Superior temporal gyrus (tissue), 1 donor: ENCODE measurements at regions not wholly inside any gene's neighbourhood (a gene's known extent, or its start where the extent isn't known, plus 50 kb on each side); places are given as distances from the start of the nearest gene placed in this dataset.
"Not testable (repeated sequence)": the region's sequence is repeated elsewhere in the genome, so short reads cannot be mapped to it uniquely, and the experiment has no call there.

Experiments
- DNase-seq: peaks from one replicate; pipeline ENCODE4 v3.0.0-alpha.2; 2016; ENCODE audit errors: extremely low spot score

- DNase-seq: no peak
Observed at GRCh38 chr6:150735341-150735851, 130.1 kb upstream of the MTHFD1L start.

GRCh38 chr6:150738092-150738629, 127.3 kb upstream of the MTHFD1L start:
- no peak for DNase-seq

DNA sequence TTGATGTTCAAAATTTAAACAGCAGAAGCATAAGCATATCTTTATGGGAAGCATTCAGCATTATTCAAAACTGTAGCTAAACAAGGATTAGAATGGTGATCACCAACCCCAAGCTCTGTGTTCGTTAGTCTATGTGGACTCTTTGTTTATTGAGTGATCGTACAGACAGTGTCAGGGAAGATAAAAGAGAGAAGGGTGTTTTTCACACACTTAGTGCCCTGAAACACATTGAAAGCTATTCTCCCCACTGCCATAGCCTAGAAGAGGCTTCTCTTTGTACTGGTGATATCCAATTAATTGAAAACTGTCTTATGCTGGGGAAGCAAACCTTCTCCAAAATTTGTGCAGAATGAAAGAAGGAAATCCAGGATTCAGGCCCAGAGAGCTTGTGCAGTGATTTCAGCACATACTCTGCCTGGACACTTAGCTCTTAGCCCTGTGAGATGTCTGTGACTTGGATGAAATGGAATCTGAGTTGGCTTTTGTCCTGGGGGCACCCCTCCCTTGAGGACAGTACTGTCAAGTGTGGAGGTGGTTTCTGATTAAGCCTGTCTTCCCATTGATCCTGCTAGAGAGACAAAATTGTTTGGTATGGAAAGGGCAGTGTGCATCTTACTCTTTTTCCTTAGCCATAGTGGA, 125.7 kb upstream of the MTHFD1L start:
- DNase-seq: no peak

DNA sequence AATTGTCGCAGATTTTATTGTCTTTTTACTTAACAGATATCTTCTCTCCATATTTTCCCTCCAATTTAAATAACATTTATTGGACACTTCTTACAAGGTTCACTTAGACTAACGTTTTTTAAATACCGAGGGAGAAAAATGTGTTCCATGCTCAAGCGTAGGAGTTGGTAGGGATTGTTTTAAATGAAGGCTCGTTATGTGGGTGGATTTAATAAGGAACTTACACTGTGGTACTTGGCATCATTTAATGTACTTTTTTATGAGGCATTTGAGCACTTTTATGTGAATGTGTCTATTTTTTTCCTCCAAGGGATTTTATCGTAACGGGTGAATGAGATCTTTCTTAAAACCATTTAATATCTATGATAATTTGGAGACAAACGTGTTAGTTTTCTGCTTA, 125.0 kb upstream of the MTHFD1L start:
- peak; percentile 73 for DNase-seq

DNA sequence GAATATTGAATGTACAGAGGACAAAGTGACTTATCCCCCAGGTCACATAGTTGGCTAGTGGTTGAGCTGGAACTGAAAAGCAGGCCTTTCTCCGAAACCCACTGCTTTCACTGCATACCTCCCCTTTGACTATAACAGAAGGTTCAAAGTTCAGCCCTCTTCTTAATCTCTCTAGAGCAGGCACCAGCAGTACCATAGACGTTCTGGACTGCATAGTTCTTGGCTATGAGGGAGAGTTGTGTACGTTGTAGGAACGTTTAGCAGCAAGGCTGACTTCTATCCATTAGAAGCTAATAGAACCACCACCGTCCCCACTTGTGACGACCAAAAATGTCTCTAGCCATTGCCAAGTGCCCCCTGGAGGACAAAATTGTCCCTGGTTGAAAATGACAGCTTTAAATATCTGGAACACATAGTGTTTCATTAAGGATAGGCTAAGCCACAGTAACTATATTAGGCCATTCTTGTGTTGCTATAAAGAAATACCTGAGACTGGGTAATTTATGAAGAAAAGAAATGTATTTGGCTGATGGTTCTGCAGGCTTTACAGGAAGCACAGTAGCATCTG, 123.8 kb upstream of the MTHFD1L start:
- DNase-seq: no peak

DNA sequence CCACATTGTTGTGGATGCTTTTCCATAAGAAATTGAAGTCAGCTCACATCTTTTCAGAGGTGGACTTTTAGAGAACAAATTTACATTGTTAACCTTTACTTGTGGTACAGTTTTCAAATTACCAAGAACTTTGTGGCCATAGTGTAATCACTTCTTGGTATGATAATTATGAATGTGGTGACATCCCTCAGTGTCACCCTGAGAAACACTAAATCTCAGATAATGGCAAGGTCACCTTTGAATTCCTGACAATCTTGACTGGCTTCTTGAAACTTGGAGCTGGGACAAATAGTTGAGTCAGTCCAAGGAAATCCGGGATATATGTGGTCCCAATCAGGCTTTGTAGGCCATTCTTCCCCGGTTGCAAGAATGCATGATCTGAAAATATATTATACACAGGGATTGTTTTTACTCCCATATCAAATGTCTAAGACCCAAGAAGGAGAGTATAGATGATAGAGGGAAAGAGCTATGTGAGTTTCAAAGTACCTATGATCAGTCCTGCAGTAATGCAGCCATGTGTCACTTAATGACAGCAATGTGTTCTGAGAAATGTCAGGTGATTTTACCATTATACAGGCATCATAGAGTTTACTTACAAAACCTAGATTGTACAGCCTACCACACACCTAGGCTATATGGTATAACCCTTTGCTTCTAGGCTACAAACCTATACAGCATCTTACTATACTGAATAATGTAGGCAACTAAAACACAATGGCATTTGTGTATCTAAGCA, 120.8 kb upstream of the MTHFD1L start:
- no peak for DNase-seq

DNA sequence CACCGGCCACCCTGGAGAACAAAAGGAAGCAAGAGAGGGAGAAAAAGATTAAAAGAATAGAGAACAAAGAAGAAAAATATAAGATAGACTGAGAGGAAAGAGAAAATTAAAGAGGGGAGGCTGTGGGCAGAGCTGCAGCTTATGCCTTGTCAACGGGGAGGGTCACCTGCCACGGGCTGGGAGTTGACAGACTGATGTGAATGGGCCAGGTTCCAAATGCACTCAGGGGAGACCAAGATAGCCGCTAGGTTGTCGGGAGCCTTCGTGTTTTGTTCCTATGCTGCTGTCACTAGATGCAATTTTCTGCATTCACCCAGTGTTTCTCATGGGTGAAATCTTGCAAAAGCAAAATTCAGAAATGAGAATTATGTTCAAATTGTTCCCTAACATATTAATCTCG, 119.6 kb upstream of the MTHFD1L start:
- DNase-seq: no peak

DNA sequence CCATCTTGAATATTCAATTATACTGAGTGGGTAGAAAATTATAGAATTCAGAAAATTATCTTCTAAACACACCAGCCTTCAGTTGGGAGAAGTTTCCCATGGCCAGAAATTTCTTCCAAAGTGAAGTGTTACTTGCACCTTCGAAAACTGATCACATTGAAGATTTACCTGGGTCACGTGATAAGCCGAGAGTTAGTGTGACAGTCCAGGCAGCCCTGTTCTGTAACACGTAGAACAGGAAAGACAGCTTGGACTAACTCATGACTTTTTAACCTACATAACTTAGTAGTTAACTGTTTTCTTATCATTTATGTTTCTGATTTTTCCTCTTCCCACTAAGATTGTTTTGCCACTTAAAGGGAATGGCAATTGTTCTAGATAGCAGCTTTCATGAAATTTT, 118.3 kb upstream of the MTHFD1L start:
- no peak for DNase-seq

DNA sequence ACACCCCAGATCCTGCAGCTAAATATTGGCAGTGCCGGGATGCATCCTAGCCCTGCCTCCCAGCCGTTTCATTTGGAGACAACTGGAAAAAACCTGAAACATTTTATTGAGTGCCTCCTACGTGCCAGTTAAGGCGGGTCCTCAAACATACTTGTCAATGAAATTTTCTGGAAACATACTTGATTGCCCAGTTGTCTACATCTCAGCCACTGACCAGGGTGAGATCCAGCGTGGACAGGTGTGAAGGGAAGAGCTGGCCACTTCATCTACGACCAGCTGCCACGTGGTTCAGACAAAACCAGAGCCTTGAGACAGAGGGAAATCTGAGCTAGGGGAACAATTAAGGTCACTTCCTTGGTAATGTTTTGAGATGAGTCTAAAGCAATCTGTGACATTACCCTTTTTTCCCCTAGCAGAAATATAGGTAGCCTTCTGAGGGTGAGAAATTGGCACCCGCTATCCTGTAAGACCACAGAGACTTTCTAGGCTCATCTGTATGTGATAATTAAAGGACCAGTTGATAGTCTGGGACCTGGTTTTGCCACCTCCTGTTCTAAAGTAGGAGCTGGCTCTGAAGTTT, 116.3 kb upstream of the MTHFD1L start:
- no peak for DNase-seq

DNA sequence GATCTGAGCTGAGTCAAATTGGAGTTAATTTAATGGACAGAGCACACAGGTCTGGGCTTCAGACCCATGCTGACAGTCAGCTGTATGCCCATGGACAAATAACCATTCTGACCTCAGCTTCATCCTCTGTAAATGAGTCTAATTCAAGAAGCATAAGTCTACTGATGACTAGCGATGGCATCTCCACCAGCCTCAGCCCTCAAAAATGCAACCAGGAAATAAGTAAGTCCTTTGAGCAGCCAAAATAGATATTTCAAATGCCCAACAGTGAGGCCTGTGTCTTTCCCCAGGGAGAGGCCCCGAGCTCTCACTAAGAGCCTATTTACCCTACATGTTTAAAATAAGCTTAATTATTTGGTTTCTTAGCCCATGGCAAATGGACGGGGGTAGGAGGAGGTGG, 114.2 kb upstream of the MTHFD1L start:
- DNase-seq: no peak

- no peak for DNase-seq
Observed at GRCh38 chr6:150752409-150752808, 113.1 kb upstream of the MTHFD1L start.

- no peak for DNase-seq
Observed at GRCh38 chr6:150753371-150754064, 112.0 kb upstream of the MTHFD1L start.

GRCh38 chr6:150755042-150755441, 110.5 kb upstream of the MTHFD1L start:
- no peak for DNase-seq

GRCh38 chr6:150755524-150755923, 110.0 kb upstream of the MTHFD1L start:
- no peak for DNase-seq

DNA sequence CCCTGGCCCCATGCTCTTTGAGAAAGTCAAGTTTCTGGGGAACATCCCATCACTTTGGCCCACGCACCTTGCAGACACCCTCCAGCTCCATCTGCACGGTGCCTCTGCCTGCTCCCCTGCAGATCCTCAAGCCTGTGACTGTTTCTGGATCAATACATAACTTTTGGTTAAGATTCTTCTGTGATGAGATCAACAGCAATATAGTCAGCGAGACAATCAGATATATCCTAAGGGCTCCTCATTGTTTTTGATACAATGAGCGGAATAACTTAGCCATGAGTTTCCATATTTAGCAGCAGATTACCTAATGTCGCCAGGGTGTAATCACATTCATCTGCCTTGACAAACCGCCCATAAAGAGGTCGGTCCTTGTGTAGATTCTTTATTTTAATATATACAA, 109.3 kb upstream of the MTHFD1L start:
- no peak for DNase-seq

GRCh38 chr6:150757807-150758206, 107.7 kb upstream of the MTHFD1L start:
- DNase-seq: not testable (repeated sequence)

GRCh38 chr6:150759483-150759882, 106.0 kb upstream of the MTHFD1L start:
- DNase-seq: no peak

DNA sequence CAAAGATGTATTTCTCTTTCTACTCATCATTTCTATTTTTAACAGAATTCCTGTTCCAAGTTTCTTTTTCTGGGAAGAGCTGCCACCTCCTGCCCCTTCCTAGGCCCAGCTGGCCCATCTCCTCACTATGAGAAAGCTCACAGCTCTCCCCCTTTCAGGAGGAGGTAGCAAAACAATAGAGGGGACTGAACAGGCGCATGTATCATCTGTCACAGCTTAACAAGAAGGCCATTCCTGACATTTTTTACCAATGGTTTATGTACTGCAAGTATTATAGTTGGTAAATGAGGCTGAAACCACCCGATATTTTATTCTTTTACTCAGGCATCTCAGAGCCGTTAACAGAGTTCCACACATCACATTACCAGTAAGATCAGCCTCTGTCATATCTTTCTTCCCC, 103.7 kb upstream of the MTHFD1L start:
- no peak for DNase-seq

GRCh38 chr6:150764334-150765066, 101.0 kb upstream of the MTHFD1L start:
- DNase-seq: no peak

DNA sequence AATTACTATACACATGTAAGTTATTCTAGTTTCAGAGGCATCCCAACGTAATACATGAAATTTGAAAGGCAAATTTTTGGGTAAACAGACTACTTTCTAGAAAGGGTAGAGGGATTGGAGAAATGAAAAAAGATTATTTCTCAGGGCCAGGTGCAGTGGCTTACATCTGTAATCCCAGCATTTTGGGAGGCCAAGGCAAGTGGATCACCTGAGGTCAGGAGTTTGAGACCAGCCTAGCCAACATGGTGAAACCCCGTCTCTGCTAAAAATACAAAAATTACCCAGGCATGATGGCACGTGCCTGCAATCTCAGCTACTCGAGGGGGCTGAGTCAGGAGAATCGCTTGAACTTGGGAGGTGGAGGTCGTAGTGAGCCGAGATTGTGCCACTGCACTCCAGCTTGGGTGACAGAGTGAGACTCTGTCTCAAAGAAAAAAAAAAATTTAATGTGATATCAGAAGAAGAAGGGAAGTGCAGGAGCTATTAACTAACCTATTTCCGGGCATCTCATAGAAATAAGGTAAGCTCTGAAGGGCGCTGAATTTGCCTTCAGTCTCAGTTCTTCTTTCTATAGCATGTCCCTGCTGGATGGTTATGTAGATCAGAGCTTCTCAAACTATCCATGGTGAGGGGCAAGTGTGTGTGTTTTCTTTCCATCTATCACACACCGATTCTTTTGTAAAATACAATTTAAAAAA, 100.3 kb upstream of the MTHFD1L start:
- no peak for DNase-seq
